GM23248 (cell line): ENCODE measurements at regions not wholly inside any gene's neighbourhood (a gene's known extent, or its start where the extent isn't known, plus 50 kb on each side); places are given as distances from the start of the nearest gene placed in this dataset.

Experiments
- EZH2 ChIP-seq: fragments of 200-600 bp; sonication (generic); IDR thresholded peaks from 2 replicates; pipeline ENCODE4 v1.6.1; 2018; ENCODE audit warnings: antibody characterized with exemption, mild to moderate bottlenecking; ENCODE audit not compliant: insufficient read depth, poor library complexity, severe bottlenecking
- EZH2phosphoT487 ChIP-seq: fragments of 200-600 bp; sonication (generic); IDR thresholded peaks from 2 replicates; pipeline ENCODE4 v1.6.1; 2018; ENCODE audit warnings: antibody characterized with exemption, moderate library complexity, mild to moderate bottlenecking, low read depth; ENCODE audit not compliant: insufficient read depth

DNA sequence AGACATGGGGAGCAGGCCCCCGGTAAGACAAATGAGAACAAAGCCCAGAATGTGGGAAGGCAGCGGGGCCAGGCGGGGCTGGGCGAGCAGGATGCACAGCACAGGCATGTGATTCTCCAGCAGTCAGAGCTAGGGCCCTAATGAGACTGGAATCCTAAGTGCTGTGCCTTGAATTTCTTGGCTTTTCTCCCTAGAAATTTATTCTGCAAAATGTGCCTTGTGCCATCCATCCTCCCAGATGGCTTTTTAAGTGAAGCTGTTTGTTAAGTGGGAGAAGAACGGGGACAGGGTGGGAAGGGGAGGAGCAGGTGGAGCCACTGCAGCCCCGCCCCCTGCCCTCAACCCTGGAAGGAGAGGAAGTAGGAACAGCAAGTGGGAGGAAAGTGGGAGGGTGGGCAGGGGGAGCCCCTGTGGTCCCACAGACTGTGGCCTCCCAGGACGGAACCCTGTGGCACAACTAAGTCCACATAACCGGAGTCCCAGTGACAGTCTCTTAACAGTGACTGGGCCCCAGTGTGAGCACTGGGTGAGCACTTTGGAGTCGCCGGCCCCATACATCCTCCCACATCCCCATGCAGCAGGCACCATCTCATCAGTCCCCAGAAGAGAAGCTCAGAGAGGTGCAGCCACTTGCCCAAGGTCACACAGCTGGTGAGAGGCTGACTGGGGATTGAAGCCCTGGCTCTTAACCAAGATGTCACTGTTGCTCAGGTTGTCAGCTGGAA, 216.9 kb downstream of the MATN1 start:
- TF ChIP-seq EZH2phosphoT487 (no peak), EZH2 (no peak)
